HepG2 (cell line): ENCODE measurements at regions not wholly inside any gene's neighbourhood (a gene's known extent, or its start where the extent isn't known, plus 50 kb on each side); places are given as distances from the start of the nearest gene placed in this dataset.

Experiments used
- CEBPG ChIP-seq: IDR thresholded peaks from 2 replicates; pipeline ENCODE4 v1.6.1; 2016
- EZH2 ChIP-seq: conservative IDR thresholded peaks from 2 replicates; pipeline ENCODE4 v1.6.1; 2012; ENCODE audit warnings: mild to moderate bottlenecking, low read depth, low read length, moderate library complexity
- FOXK2 ChIP-seq: fragments of 450-650 bp; IDR thresholded peaks from 2 replicates; pipeline ENCODE4 v1.6.1; 2016
- GZF1 ChIP-seq: sonication (generic); formaldehyde crosslinking; IDR thresholded peaks from 2 replicates; pipeline ENCODE4 v1.5.1; 2020; ENCODE audit warnings: mild to moderate bottlenecking, missing genetic modification reagents
- ISL2 ChIP-seq: sonication (generic); formaldehyde crosslinking; IDR thresholded peaks from 2 replicates; pipeline ENCODE4 v1.5.0; 2020; ENCODE audit warnings: missing genetic modification reagents
- JARID2 ChIP-seq: sonication (generic); formaldehyde crosslinking; IDR thresholded peaks from 2 replicates; pipeline ENCODE4 v1.8.1; 2023; ENCODE audit warnings: missing genetic modification reagents, inconsistent platforms; ENCODE audit not compliant: insufficient replicate concordance
- MTA1 ChIP-seq: sonication (generic); formaldehyde crosslinking; IDR thresholded peaks from 2 replicates; pipeline ENCODE4 v1.4.0; 2020; ENCODE audit warnings: missing genetic modification reagents, mild to moderate bottlenecking, borderline replicate concordance
- NCOA5 ChIP-seq: sonication (generic); formaldehyde crosslinking; IDR thresholded peaks from 2 replicates; pipeline ENCODE4 v1.4.0; 2020; ENCODE audit warnings: missing genetic modification reagents
- NFE2L2 ChIP-seq: fragments of 150-350 bp; IDR thresholded peaks from 2 replicates; pipeline ENCODE4 v1.6.1; 2014; ENCODE audit warnings: low read length
- NR2F6 ChIP-seq, 2 experiments: IDR thresholded peaks; 2 replicates each; pipeline ENCODE4 v1.6.1; 2016; ENCODE audit warnings: antibody characterized with exemption in 1 of 2, mild to moderate bottlenecking in 1 of 2
- PHF8 ChIP-seq: sonication (generic); formaldehyde crosslinking; IDR thresholded peaks from 2 replicates; pipeline ENCODE4 v1.5.0; 2020; ENCODE audit warnings: missing genetic modification reagents
- RBM22 ChIP-seq: fragments of 200-400 bp; formaldehyde crosslinking; optimal IDR thresholded peaks from 2 replicates; pipeline ENCODE3; 2017; ENCODE audit warnings: mild to moderate bottlenecking, low read length, moderate library complexity
- RFXANK ChIP-seq: IDR thresholded peaks from 2 replicates; pipeline ENCODE4 v1.6.1; 2016
- SMC3 ChIP-seq: IDR thresholded peaks from 2 replicates; pipeline ENCODE4 v1.6.1; 2011; ENCODE audit warnings: low read length, improper control_type of control experiment
- SP5 ChIP-seq: IDR thresholded peaks from 2 replicates; pipeline ENCODE4 v1.6.1; 2016; ENCODE audit warnings: low read depth, borderline replicate concordance
- SRSF4 ChIP-seq: fragments of 200-400 bp; formaldehyde crosslinking; IDR thresholded peaks from one replicate; pipeline ENCODE4 v1.6.1; 2018; ENCODE audit warnings: mild to moderate bottlenecking, low read depth, low read length, moderate library complexity; ENCODE audit not compliant: poor library complexity, severe bottlenecking
- ZBTB7A ChIP-seq: sonication (generic); formaldehyde crosslinking; IDR thresholded peaks from 2 replicates; pipeline ENCODE4 v1.8.0; 2022; ENCODE audit warnings: mild to moderate bottlenecking, missing genetic modification reagents
- ZFY ChIP-seq: sonication (generic); formaldehyde crosslinking; IDR thresholded peaks from 2 replicates; pipeline ENCODE4 v1.4.0; 2020; ENCODE audit warnings: missing genetic modification reagents
- ZKSCAN8 ChIP-seq: IDR thresholded peaks from 2 replicates; pipeline ENCODE4 v1.6.1; 2016; ENCODE audit warnings: borderline replicate concordance, missing genetic modification reagents, missing compliant biosample characterization
- ZMYM2 ChIP-seq: sonication (generic); formaldehyde crosslinking; IDR thresholded peaks from 2 replicates; pipeline ENCODE4 v1.8.0; 2022; ENCODE audit warnings: mild to moderate bottlenecking, missing genetic modification reagents
- ZNF292 ChIP-seq: sonication (generic); formaldehyde crosslinking; IDR thresholded peaks from 2 replicates; pipeline ENCODE4 v1.8.1; 2022; ENCODE audit warnings: mild to moderate bottlenecking, low read depth, missing genetic modification reagents, borderline replicate concordance
- ZNF7 ChIP-seq: IDR thresholded peaks from 2 replicates; pipeline ENCODE4 v1.6.1; 2016; ENCODE audit warnings: missing biosample characterization, missing genetic modification reagents
- ZNF878 ChIP-seq: sonication (generic); formaldehyde crosslinking; IDR thresholded peaks from 2 replicates; pipeline ENCODE4 v1.8.1; 2023; ENCODE audit warnings: mild to moderate bottlenecking, missing genetic modification reagents, moderate library complexity
- TF ChIP-seq, protein P1 (sequence below): sonication (generic); formaldehyde crosslinking; conservative IDR thresholded peaks from 2 replicates; pipeline ENCODE4 v1.5.0; 2020; ENCODE audit warnings: missing genetic modification reagents
- TF ChIP-seq, protein P2 (sequence below): sonication (generic); formaldehyde crosslinking; IDR thresholded peaks from 2 replicates; pipeline ENCODE4 v1.4.0; 2020; ENCODE audit warnings: missing genetic modification reagents, borderline replicate concordance
- TF ChIP-seq, protein P3 (sequence below): IDR thresholded peaks from 2 replicates; pipeline ENCODE4 v1.6.1; 2016
- TF ChIP-seq, protein P4 (sequence below): IDR thresholded peaks from 2 replicates; pipeline ENCODE4 v1.6.1; 2016; ENCODE audit warnings: low read depth

DNA sequence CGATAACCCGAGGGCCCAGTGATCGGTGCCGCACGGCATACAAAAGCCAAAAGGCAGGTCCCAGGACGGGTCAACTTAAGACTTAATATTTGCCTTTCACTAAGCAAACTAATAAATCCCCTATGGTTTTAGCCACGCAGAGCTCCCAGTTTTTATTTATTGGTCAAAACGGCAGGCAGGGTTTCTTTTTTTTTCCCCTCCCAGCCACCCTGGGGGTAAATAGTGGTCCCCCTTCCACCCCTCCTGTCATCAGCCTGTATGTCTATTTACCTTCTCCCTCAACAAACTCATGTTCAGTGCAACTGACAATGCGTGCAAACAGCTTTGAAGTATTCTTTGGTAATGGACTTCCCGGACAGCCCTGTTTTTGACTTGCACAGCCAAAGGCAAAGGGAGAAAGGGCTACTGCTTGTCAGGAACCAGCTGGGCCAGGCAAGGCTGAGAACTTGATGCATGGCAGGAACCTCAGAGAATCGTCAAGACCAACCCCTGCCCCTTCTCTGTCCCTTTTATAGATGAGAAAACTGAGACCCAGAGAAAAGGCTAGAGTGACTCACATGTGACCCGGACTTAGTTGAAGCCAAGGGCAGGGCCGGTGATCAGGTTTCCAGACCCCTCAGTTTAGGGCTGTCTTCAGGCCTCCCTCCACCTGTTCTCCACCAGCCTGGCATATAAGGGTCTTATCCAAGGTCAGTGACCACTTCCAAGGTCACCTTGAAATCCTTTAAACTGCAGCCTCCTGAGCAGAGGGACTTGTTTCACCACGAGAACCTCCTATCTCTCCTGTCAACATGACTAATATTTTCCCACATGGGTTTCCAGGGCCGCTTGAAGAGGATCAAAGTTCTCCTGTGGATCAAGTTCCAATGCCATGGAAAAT lies 279.0 kb downstream of the SOX9 start (continued):
- TF ChIP-seq, protein P1, sequence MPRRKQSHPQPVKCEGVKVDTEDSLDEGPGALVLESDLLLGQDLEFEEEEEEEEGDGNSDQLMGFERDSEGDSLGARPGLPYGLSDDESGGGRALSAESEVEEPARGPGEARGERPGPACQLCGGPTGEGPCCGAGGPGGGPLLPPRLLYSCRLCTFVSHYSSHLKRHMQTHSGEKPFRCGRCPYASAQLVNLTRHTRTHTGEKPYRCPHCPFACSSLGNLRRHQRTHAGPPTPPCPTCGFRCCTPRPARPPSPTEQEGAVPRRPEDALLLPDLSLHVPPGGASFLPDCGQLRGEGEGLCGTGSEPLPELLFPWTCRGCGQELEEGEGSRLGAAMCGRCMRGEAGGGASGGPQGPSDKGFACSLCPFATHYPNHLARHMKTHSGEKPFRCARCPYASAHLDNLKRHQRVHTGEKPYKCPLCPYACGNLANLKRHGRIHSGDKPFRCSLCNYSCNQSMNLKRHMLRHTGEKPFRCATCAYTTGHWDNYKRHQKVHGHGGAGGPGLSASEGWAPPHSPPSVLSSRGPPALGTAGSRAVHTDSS (CRISPR knock-in tag) = no peak
- TF ChIP-seq NR2F6 (IDR thresholded peaks at IDR 0.05) (peak; percentile 96), NR2F6 (CRISPR knock-in tag; IDR thresholded peaks at IDR 0.05) (peak; percentile 94), RBM22 (peak; percentile 74), RFXANK (no peak; the same call in 1 of the 2 replicates), SRSF4 (no peak), NFE2L2 (no peak), ZNF7 (CRISPR knock-in tag) (peak; percentile 19; the same call in 1 of the 2 replicates), CEBPG (CRISPR knock-in tag) (peak; percentile 94), NCOA5 (CRISPR knock-in tag) (no peak), ZNF878 (peak; percentile 94), ZNF292 (CRISPR knock-in tag) (peak; percentile 89; the same call in 1 of the 2 replicates), ZKSCAN8 (CRISPR knock-in tag) (peak; percentile 93), FOXK2 (peak; percentile 93), EZH2 (no peak), ZFY (peak; percentile 53), SP5 (peak; percentile 96), JARID2 (CRISPR knock-in tag) (no peak), SMC3 (peak; percentile 20; the same call in 1 of the 2 replicates), GZF1 (CRISPR knock-in tag) (no peak), ZBTB7A (CRISPR knock-in tag) (peak; percentile 27; the same call in 1 of the 2 replicates), PHF8 (CRISPR knock-in tag) (peak; percentile 39; the same call in 1 of the 2 replicates), ZMYM2 (peak; percentile 90; the same call in 1 of the 2 replicates), ISL2 (CRISPR knock-in tag) (peak; percentile 99), MTA1 (CRISPR knock-in tag) (peak; percentile 78)
- TF ChIP-seq, protein P2, sequence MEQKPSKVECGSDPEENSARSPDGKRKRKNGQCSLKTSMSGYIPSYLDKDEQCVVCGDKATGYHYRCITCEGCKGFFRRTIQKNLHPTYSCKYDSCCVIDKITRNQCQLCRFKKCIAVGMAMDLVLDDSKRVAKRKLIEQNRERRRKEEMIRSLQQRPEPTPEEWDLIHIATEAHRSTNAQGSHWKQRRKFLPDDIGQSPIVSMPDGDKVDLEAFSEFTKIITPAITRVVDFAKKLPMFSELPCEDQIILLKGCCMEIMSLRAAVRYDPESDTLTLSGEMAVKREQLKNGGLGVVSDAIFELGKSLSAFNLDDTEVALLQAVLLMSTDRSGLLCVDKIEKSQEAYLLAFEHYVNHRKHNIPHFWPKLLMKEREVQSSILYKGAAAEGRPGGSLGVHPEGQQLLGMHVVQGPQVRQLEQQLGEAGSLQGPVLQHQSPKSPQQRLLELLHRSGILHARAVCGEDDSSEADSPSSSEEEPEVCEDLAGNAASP (CRISPR knock-in tag) = peak; percentile 93
- TF ChIP-seq, protein P3, sequence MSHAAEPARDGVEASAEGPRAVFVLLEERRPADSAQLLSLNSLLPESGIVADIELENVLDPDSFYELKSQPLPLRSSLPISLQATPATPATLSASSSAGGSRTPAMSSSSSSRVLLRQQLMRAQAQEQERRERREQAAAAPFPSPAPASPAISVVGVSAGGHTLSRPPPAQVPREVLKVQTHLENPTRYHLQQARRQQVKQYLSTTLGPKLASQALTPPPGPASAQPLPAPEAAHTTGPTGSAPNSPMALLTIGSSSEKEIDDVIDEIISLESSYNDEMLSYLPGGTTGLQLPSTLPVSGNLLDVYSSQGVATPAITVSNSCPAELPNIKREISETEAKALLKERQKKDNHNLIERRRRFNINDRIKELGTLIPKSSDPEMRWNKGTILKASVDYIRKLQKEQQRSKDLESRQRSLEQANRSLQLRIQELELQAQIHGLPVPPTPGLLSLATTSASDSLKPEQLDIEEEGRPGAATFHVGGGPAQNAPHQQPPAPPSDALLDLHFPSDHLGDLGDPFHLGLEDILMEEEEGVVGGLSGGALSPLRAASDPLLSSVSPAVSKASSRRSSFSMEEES = peak; percentile 97
- TF ChIP-seq, protein P4, sequence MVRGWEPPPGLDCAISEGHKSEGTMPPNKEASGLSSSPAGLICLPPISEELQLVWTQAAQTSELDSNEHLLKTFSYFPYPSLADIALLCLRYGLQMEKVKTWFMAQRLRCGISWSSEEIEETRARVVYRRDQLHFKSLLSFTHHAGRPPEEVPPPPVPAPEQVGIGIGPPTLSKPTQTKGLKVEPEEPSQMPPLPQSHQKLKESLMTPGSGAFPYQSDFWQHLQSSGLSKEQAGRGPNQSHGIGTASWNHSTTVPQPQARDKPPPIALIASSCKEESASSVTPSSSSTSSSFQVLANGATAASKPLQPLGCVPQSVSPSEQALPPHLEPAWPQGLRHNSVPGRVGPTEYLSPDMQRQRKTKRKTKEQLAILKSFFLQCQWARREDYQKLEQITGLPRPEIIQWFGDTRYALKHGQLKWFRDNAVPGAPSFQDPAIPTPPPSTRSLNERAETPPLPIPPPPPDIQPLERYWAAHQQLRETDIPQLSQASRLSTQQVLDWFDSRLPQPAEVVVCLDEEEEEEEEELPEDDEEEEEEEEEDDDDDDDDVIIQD = peak; percentile 89
